MG63 (cell line): ENCODE measurements at regions not wholly inside any gene's neighbourhood (a gene's known extent, or its start where the extent isn't known, plus 50 kb on each side); places are given as distances from the start of the nearest gene placed in this dataset.
"Not testable (repeated sequence)": the region's sequence is repeated elsewhere in the genome, so short reads cannot be mapped to it uniquely, and the experiment has no call there.

ENCODE experiments used
- DNase-seq: peaks from one replicate; pipeline ENCODE4 v3.0.0-alpha.2; 2020
- H3K27me3 ChIP-seq: fragments of 250-450 bp; sonication (Bioruptor Pico); 2 replicates; pipeline ENCODE4 v1.5.1; 2020; ENCODE audit warnings: mild to moderate bottlenecking, moderate library complexity
- H3K36me3 ChIP-seq: fragments of 250-450 bp; sonication (Bioruptor Pico); 2 replicates; pipeline ENCODE4 v1.5.1; 2020; ENCODE audit warnings: mild to moderate bottlenecking, moderate library complexity
- H3K4me3 ChIP-seq: fragments of 250-450 bp; sonication (Bioruptor Pico); 2 replicates; pipeline ENCODE4 v1.5.1; 2020; ENCODE audit warnings: mild to moderate bottlenecking, moderate library complexity
- H3K9me3 ChIP-seq: fragments of 250-450 bp; sonication (Bioruptor Pico); 2 replicates; pipeline ENCODE4 v1.5.1; 2020; ENCODE audit warnings: mild to moderate bottlenecking, moderate library complexity

DNA sequence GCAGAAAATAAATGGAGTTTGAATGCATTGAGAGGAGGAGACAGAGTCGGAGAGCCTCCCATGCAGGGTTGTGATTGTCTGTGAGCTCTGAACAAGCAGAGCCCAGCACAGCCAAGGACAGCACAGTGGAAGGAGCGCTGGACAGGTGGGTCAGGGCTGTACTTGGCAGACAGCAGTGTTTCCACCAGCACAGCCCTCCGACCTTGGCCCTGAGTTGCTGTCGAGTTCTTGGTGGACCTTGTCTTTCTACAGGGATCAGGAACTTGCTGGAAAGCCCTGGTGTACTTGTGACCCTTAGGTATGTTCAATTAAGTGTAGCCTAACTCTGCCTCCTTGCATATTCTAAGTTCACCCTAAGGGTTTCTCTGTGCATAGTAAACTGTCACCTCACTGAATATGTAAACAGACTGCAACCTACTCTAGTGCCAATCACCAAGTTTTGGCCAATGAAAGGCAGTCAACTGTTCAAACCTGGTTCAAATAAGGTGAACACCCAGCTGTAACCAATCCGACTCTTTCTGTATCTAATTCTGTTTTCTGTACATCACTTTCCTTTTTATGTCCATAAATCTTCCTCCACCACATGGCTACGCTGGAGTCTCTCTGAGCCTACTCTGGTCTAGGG lies 86.6 kb upstream of the SLC25A33 start:
- DNase-seq = no peak
- no peaks in the 10 kb centered on the region for H3K9me3 ChIP-seq
- H3K27me3 ChIP-seq = no peaks in the 10 kb centered on the region
- no peaks in the 10 kb centered on the region for H3K36me3 ChIP-seq
- no peak overlapping the region for H3K4me3 ChIP-seq

DNA sequence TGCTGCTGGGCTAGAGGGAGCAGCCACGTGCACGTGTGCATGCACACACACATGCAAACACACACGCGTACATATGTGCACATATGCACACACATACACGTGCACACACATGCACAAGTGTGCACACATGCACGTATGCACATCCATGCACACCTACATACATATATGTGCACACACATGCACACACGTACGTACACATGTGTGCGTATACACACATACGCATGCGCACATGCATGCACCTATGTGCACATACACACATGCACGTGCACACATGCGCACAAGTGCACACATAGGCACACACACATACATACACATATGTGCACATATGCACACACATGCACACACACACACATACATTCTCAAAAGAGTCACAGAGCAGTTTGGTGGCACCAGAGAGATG lies 85.9 kb upstream of the SLC25A33 start:
- DNase-seq = no peak
- Histone ChIP-seq H3K27me3 (no peaks in the 10 kb centered on the region), H3K4me3 (no peak overlapping the region), H3K36me3 (no peaks in the 10 kb centered on the region), H3K9me3 (no peaks in the 10 kb centered on the region)

- no peak overlapping the region for H3K4me3 ChIP-seq
- DNase-seq = no peak
- H3K27me3 ChIP-seq = no peaks in the 10 kb centered on the region
- no peaks in the 10 kb centered on the region for H3K9me3 ChIP-seq
- H3K36me3 ChIP-seq = no peaks in the 10 kb centered on the region
Observed at GRCh38 chr1:9453779-9454418, 85.4 kb upstream of the SLC25A33 start.

GRCh38 chr1:9454494-9455066 lies 84.7 kb upstream of the SLC25A33 start:
- no peaks in the 10 kb centered on the region for H3K9me3 ChIP-seq
- no peaks in the 10 kb centered on the region for H3K27me3 ChIP-seq
- no peak overlapping the region for H3K4me3 ChIP-seq
- DNase-seq = no peak
- H3K36me3 ChIP-seq = no peaks in the 10 kb centered on the region

DNA sequence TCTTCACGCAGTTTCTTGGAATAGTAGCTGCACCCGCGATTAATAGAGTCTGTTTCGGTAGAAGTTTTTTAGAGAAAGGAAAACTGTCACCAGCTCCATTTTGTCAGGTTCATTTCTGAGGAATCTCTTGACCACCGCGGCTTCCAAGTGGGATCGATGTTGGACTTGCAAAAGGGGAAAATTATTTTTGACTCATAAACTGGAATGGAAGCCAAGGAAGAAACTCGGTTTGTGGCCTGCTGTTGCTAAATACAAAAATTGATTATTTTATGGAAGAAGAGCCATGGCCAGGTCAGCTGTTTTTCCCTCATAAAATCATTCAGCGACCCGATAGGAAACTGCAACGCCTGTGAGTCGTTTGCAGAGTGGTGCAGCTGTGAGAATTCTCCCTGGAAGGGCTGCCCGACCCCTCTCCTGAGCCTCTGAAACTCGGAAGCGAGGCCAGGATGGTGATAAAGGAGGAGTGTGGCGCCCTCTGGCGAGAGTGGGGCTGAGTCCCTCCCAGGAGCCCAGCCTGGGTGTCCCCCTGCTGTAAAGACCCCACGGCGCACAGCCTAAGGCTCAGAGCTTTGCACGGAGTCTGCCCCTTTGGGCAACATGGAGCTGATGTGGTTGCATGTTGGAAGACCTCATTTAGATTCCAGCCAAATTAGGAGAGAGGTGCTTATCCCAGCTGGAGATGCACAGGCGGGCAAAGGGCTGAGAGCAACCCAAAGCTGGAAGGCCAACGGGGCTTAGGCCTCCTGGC lies 83.6 kb upstream of the SLC25A33 start:
- DNase-seq = peak; percentile 58
- Histone ChIP-seq H3K36me3 (no peaks in the 10 kb centered on the region), H3K27me3 (no peaks in the 10 kb centered on the region), H3K4me3 (no peak overlapping the region), H3K9me3 (no peaks in the 10 kb centered on the region)

DNA sequence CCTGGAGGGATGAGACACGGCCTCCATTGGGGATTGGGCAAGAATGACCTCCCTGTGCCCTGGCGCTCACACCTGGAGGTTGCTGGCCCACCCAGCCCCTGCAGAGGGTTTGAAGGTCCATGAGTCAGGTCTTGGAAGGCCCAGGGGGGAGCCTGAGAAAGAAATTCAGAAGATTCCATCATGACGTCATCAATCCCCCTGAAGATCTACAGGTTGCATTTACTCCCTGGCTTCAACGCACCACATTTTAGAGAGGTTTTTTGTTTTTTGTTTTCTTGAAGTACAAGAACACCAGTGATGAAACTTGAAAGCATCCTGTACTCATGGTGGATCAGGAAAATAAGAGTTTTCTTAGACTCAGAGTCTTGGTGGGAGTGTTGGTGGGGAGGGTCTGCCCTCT lies 82.4 kb upstream of the SLC25A33 start:
- no peak for DNase-seq
- Histone ChIP-seq H3K27me3 (no peaks in the 10 kb centered on the region), H3K4me3 (no peak overlapping the region), H3K9me3 (no peaks in the 10 kb centered on the region), H3K36me3 (no peaks in the 10 kb centered on the region)

DNA sequence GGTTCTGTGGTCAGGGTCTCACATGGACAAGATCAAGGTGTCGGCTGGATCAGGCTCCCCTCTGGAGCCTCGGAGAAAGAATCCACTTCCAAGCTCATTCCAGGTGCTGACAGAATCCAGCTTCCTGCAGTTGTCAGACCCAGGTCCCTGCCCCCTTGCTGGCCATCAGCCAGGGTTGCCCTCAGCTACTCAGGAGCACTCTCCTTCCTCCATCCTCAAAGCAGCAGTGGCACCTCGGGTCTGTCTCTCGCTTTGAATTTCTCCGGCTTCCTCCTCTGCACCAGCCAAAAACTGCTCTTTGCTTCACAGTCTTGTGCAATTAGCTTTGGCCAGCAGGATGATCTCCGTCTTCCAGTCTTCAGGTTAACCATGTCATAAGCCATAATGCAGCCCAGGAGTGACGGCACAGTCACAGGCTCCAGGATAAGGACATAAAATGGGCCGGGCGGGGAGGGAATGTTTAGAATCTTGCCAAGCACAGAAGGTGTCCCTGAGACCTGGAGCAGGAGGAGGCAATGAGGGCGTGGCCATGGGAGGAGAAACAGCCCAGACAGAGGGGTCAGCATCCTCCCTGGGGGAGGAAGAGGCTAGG lies 79.4 kb upstream of the SLC25A33 start:
- Histone ChIP-seq H3K27me3 (no peaks in the 10 kb centered on the region), H3K4me3 (no peak overlapping the region), H3K36me3 (no peaks in the 10 kb centered on the region), H3K9me3 (0 out of 2 replicates have a peak, but pooled peaks cover 2% of the 10 kb centered on the region)
- DNase-seq = no peak

DNA sequence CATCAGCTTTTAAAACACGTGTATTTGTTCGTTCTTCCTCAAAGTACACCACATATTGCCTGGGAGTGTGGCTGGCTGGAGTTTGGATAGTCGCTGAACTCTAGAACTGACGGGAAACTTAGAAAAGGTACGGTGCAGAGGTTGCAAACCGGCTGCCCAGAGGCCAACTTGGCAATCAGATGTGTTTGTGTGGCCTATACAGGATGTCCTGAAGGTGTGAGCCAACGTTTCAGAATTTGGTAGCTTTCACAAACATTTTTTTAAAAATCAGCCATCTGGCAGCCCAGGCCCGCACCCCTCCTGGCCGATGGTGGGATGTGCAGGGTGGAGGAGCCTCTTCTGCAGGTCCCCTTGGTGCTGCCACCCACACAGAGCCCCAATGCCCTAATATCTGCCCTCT lies 73.6 kb upstream of the SLC25A33 start:
- Histone ChIP-seq H3K27me3 (no peaks in the 10 kb centered on the region), H3K9me3 (0 out of 2 replicates have a peak, but pooled peaks cover 2% of the 10 kb centered on the region), H3K36me3 (no peaks in the 10 kb centered on the region), H3K4me3 (no peak overlapping the region)
- DNase-seq = no peak

- H3K9me3 ChIP-seq = 0 out of 2 replicates have a peak, but pooled peaks cover 2% of the 10 kb centered on the region
- no peak overlapping the region for H3K4me3 ChIP-seq
- H3K27me3 ChIP-seq = no peaks in the 10 kb centered on the region
- no peak for DNase-seq
- H3K36me3 ChIP-seq = no peaks in the 10 kb centered on the region
Observed at GRCh38 chr1:9466780-9467758, 72.2 kb upstream of the SLC25A33 start.

DNA sequence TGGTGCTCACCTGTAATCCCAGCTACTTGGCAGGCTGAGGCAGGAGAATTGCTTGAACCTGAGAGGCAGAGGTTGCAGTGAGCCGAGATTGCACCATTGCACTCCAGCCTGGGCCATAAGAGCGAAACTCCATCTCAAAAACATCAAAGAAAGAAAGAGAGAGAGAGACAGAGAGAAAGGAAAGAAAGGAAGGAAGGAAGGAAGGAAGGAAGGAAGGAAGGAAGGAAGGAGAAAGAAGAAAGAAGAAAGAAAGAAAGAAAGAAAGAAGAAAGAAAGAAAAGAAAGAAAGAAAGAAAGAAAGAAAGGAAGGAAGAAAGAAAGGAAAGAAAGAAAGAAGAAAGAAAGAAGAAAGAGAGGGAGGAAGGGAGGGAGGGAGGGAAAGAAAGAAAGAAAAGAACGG lies 69.4 kb upstream of the SLC25A33 start:
- DNase-seq, H3K9me3 ChIP-seq, H3K36me3 ChIP-seq, H3K4me3 ChIP-seq, H3K27me3 ChIP-seq: not testable (repeated sequence)

GRCh38 chr1:9471679-9472078 lies 67.6 kb upstream of the SLC25A33 start:
- DNase-seq = no peak
- H3K36me3 ChIP-seq = no peaks in the 10 kb centered on the region
- H3K4me3 ChIP-seq = no peak overlapping the region
- H3K27me3 ChIP-seq = no peaks in the 10 kb centered on the region
- no peaks in the 10 kb centered on the region for H3K9me3 ChIP-seq

DNA sequence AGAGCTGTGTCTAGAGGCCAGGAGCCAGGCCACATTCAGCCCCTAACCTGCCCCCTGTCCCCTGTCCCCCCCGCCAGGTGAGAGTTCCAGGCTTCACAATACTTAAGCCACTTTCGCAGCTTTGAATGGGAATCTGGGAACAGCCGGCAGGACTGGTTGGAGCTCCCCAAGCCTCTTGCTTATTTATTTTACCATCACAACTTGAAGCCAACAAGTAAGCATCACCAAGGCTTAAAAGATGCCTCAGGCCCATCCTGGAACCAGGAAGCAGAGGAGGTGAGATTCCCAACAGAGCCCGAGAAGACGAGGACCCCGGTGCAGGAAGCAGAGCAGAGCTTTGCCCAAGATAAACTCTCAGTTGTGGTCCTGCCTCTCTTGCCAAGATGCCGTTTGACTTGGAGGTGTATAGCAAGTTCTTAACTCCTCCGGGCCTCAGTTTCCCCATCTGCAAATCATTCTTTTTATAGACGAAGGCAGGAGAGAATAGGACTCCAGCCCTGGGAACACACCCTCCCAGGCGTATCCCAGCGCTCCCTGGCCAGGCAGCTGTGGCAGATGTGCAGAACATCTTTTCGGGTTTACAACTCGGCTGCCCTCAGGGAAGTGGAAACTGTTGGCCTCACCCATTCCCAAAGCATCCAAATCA lies 66.8 kb upstream of the SLC25A33 start:
- Histone ChIP-seq H3K27me3 (no peaks in the 10 kb centered on the region), H3K36me3 (no peaks in the 10 kb centered on the region), H3K4me3 (no peak overlapping the region), H3K9me3 (no peaks in the 10 kb centered on the region)
- DNase-seq = no peak

GRCh38 chr1:9473032-9473807 lies 66.0 kb upstream of the SLC25A33 start:
- no peaks in the 10 kb centered on the region for H3K27me3 ChIP-seq
- no peak overlapping the region for H3K4me3 ChIP-seq
- DNase-seq = peak; percentile 96
- H3K9me3 ChIP-seq = no peaks in the 10 kb centered on the region
- H3K36me3 ChIP-seq = no peaks in the 10 kb centered on the region

DNA sequence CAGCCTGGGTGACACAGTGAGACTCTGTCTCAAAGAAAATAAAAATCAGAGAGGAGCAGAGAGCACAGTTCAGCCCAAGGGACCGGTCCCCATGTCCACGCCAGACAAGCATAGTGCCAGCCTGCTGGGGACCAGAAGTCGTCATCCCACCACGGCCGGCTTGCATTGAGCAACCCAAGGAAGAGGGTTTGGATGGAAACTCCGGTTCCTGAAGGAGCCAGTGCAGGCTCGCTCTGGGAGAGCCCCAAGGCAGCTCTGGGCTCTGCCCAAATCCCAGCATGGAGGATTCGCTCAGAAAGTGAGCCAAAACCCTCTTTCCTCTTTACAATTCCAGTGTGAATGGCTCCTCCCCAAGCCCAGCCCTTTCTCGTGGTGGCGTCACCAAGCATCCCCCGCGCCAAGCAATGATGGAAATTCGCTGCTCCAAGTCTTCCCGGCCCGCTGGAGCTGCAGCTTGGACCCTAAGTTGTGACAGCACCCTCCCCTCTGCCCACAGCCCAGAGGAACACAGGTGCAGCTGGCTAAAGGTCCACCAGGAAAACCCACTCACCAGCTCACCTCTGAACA lies 64.1 kb upstream of the SLC25A33 start:
- no peaks in the 10 kb centered on the region for H3K36me3 ChIP-seq
- DNase-seq = peak; percentile 44
- H3K4me3 ChIP-seq = no peak overlapping the region
- H3K27me3 ChIP-seq = no peaks in the 10 kb centered on the region
- no peaks in the 10 kb centered on the region for H3K9me3 ChIP-seq
